Small intestine (tissue), 7 donors: ENCODE measurements at regions not wholly inside any gene's neighbourhood (a gene's known extent, or its start where the extent isn't known, plus 50 kb on each side); places are given as distances from the start of the nearest gene placed in this dataset.
"Not testable (repeated sequence)": the region's sequence is repeated elsewhere in the genome, so short reads cannot be mapped to it uniquely, and the experiment has no call there.

ENCODE experiments used
- DNase-seq, 2 donors: peaks; one replicate each; pipeline versions ENCODE4 v3.0.0 to v3.0.0-alpha.2; 2013
- FAIRE-seq: peaks from 2 replicates; lab custom pipeline; 2012; peaks lifted over from hg19 to GRCh38; lab: Jason Lieb, UNC
- H3K27ac ChIP-seq, 3 donors: one replicate each; pipeline ENCODE4 v1.5.1; 2013; ENCODE audit warnings: low read length in 2 of 3, mild to moderate bottlenecking in 2 of 3, control low read depth in 1 of 3, inconsistent platforms in 1 of 3, low read depth in 1 of 3, moderate library complexity in 1 of 3
- H3K27me3 ChIP-seq, 3 donors: one replicate each; pipeline ENCODE4 v1.6.1; 2013; ENCODE audit warnings: low read length in 3 of 3, inconsistent platforms in 1 of 3; ENCODE audit not compliant: control insufficient read depth in 3 of 3, insufficient read depth in 3 of 3
- H3K36me3 ChIP-seq, 3 donors: one replicate each; pipeline ENCODE4 v1.6.1; 2013; ENCODE audit warnings: low read length in 3 of 3, inconsistent platforms in 1 of 3, low read depth in 1 of 3, mild to moderate bottlenecking in 1 of 3, moderate library complexity in 1 of 3; ENCODE audit not compliant: control insufficient read depth in 3 of 3, insufficient read depth in 2 of 3
- H3K4me1 ChIP-seq, 3 donors: one replicate each; pipeline ENCODE4 v1.6.1; 2013; ENCODE audit warnings: low read length in 2 of 3, inconsistent platforms in 1 of 3, low read depth in 1 of 3, mild to moderate bottlenecking in 1 of 3, moderate library complexity in 1 of 3; ENCODE audit not compliant: control insufficient read depth in 3 of 3, insufficient read depth in 2 of 3
- H3K4me3 ChIP-seq, 3 donors: one replicate each; pipeline ENCODE4 v1.5.1; 2013; ENCODE audit warnings: low read length in 3 of 3, control low read depth in 1 of 3, inconsistent platforms in 1 of 3, low read depth in 1 of 3, mild to moderate bottlenecking in 1 of 3, moderate library complexity in 1 of 3
- H3K9me3 ChIP-seq, 2 donors: one replicate each; pipeline ENCODE4 v1.6.1; 2013; ENCODE audit warnings: low read depth in 1 of 2, low read length in 1 of 2; ENCODE audit not compliant: control insufficient read depth in 2 of 2, insufficient read depth in 1 of 2
- WGBS, 3 donors: extraction: QIAGEN DNeasy Blood & Tissue Kit; methylation state at CpG; one replicate each; pipeline ENCODE4 v1.1.7; 2013; 5-methylcytosine and 5-hydroxymethylcytosine counted together
- donor health status: healthy with polysubstance abuse.
- donor health status: control.
- donor health status: control.
- donor health status: Bipolar disorder and iron deficiency.
- donor health status: healthy.

DNA sequence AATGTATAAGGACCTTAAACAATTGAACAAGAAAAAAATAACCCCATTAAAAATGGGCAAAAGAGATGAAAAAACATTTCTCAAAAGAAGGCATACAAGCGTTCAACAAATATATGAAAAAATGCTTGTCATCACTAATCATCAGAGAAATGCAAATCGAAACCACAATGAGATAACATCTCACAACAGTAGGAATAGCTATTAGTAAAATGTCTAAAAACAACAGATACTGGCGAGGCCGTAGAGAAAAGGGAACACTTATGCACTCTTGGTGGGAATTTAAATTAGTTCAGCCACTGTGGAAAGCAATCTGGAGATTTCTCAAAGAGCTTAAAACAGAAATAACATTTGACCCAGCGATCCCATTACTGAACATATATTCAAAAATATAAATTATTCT, 769.8 kb upstream of the MGAT4C start:
- no peak overlapping the region for H3K4me3 ChIP-seq
- DNase-seq, result no peak
- peaks cover 0 to 2% of the 10 kb centered on the region in 2 donors for H3K9me3 ChIP-seq
- WGBS, 3 donors, result 85 to 87% (median 87%) methylated on average over 5 of the region's 5 CpGs
- H3K36me3 ChIP-seq, result no peaks in the 10 kb centered on the region
- H3K27me3 ChIP-seq, result no peaks in the 10 kb centered on the region
- H3K4me1 ChIP-seq, result no peaks in the 10 kb centered on the region
- FAIRE-seq, result no peak
- no peak overlapping the region for H3K27ac ChIP-seq

DNA sequence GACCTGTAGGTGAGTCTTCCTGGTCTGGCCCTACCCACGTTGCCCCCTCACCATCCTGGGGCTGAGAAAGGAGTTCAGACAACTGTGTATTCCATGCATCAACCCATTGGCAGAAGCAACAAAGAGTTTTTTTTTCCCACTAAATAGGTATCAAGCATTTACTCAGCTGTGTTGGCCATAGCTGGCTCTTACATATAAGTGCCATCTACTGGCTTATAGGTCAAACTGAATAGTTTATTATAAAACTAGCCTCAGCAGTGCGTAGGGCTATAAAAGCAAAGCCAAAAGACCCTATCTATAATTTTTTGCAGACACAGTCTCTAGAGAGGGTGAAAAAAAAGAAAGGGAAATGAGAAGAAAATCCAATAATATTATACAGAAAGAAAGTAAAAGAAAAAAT, 765.2 kb upstream of the MGAT4C start:
- no peak for FAIRE-seq
- Histone ChIP-seq H3K9me3 (peaks cover 0 to 9% of the 10 kb centered on the region in 2 donors), H3K27me3 (no peaks in the 10 kb centered on the region), H3K4me1 (no peaks in the 10 kb centered on the region), H3K36me3 (no peaks in the 10 kb centered on the region), H3K4me3 (no peak overlapping the region), H3K27ac (no peak overlapping the region)
- 45 to 61% (median 50%) methylated on average over 2 of the region's 2 CpGs for WGBS, 3 donors
- no peak for DNase-seq

DNA sequence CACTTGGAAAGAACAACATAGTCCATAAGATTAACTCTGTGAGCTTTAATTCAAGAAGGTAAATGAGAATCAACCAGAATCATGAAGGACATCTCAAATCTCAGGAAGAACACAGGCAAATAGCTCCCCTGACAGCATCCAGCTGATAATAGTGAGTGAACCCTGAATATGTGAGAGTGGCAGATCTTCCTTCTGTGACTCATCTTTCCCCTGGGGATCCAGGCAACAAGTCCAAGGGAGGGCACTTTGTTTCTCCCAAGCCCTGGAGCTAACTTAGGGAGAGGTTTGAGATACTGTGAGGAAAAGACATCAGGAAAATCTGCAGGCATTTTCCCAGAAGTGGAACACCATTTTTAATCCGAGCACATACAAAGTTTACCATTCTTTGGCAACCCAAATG, 763.9 kb upstream of the MGAT4C start:
- Histone ChIP-seq H3K4me1 (no peaks in the 10 kb centered on the region), H3K27me3 (no peaks in the 10 kb centered on the region), H3K36me3 (no peaks in the 10 kb centered on the region), H3K27ac (no peak overlapping the region), H3K9me3 (peaks cover 0 to 9% of the 10 kb centered on the region in 2 donors), H3K4me3 (no peak overlapping the region)
- DNase-seq (no peak), FAIRE-seq (no peak)
- WGBS, 3 donors, result 77 to 84% (median 81%) methylated on average over 1 of the region's 1 CpG

DNA sequence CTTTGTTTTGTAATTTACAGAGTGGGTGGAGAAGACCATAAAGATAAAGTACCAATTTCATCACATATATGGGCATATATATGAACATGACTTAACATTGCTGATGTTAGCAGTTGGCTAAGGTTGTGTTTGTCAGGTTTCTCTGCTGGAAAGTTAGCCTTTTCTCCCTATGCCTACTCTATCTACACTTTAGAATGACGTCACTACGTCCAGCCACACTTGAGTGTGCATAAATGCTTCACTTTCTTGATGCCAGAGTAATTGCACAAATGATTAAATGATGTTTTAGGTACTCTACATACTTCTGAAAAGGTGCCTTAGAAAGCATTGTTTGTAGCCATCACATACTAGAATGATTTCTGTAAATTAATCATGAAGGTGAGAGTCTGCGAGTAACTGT, 759.2 kb upstream of the MGAT4C start:
- no peaks in the 10 kb centered on the region for H3K27me3 ChIP-seq
- no peak overlapping the region for H3K4me3 ChIP-seq
- DNase-seq (no peak), FAIRE-seq (no peak)
- no peaks in the 10 kb centered on the region for H3K4me1 ChIP-seq
- no peak overlapping the region for H3K27ac ChIP-seq
- 64 to 84% (median 81%) methylated on average over 3 of the region's 3 CpGs for WGBS, 3 donors
- peaks cover 0 to 3% of the 10 kb centered on the region in 2 donors for H3K9me3 ChIP-seq
- H3K36me3 ChIP-seq, result no peaks in the 10 kb centered on the region

DNA sequence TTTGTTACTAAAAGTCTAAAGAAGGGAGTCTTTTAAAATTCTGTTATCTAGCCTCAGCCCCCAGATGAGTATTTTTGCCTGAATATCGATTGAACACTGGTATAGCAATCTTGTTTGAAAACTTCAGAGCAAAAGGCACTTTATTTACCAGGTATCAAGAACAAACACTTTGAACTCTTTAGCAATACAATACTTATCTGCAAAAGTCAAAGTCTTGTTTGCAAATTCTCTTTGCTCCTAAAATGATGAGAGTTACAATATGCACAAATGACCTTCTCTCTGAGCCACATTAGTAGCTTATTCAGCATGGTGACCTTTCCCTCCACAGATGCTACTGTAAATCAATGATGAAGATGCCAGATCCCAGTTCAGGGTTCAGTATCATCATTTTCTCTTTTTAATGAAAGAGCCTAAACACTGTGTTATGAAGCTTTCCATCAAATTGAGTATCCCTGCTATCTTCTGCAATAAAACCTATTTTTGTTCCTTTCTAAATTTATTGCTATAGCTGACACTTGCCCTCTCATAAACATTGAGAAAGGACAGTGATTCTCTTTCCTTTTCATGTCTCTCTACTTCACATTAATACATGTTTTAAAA, 752.7 kb upstream of the MGAT4C start:
- Histone ChIP-seq H3K9me3 (peaks cover 0 to 2% of the 10 kb centered on the region in 2 donors), H3K36me3 (no peaks in the 10 kb centered on the region), H3K27ac (no peak overlapping the region), H3K27me3 (no peaks in the 10 kb centered on the region), H3K4me3 (no peak overlapping the region), H3K4me1 (no peaks in the 10 kb centered on the region)
- FAIRE-seq (no peak), DNase-seq (no peak)
- 17 to 44% (median 24%) methylated on average over 1 of the region's 1 CpG for WGBS, 3 donors

DNA sequence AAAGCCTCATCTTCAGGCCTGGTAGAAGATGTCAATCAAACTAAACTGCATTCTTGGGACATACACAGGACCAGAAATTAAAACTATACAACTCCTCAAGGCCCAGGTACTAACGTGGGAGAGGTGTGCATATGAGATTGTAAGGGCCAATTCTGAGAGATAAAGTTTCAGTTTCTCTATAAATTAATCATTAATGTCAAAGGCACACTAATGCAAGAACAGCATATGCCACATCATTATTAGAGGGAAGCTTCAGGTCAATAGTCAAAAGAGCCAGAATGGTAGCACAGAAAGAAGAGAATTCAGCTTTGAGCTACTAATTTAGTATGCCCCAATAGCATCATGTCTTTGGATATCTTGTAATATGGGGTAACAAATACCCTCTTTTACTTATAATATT, 744.9 kb upstream of the MGAT4C start:
- Histone ChIP-seq H3K4me1 (no peaks in the 10 kb centered on the region), H3K27me3 (no peaks in the 10 kb centered on the region), H3K4me3 (no peak overlapping the region), H3K36me3 (no peaks in the 10 kb centered on the region), H3K9me3 (peaks cover 0 to 10% of the 10 kb centered on the region in 2 donors), H3K27ac (no peak overlapping the region)
- FAIRE-seq, result no peak
- no peak for DNase-seq
- WGBS, 3 donors, result 10 to 41% (median 11%) methylated on average over 1 of the region's 1 CpG

DNA sequence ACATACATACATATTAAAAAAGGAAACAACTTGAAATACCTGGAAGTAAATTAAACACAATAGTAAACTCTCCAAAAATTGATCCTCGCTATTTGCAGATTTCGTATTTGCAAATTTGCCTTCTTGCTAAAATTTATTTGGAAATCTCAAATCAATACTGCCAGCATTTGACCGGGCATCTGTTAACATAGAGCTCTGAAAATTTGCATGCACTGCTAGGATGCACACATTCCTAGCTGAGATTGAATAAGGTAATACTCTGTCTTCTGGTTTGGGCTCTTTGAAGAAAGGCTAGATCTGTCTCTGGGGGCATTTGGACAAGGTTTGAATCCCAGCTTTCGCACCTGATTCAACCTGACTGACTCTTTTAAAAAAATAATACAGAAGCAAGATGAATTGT, 729.1 kb upstream of the MGAT4C start:
- Histone ChIP-seq H3K27me3 (no peaks in the 10 kb centered on the region), H3K4me1 (no peaks in the 10 kb centered on the region), H3K27ac (no peak overlapping the region), H3K9me3 (no peaks in the 10 kb centered on the region), H3K36me3 (no peaks in the 10 kb centered on the region), H3K4me3 (no peak overlapping the region)
- 87 to 92% (median 92%) methylated on average over 4 of the region's 4 CpGs for WGBS, 3 donors
- FAIRE-seq (no peak), DNase-seq (no peak)

DNA sequence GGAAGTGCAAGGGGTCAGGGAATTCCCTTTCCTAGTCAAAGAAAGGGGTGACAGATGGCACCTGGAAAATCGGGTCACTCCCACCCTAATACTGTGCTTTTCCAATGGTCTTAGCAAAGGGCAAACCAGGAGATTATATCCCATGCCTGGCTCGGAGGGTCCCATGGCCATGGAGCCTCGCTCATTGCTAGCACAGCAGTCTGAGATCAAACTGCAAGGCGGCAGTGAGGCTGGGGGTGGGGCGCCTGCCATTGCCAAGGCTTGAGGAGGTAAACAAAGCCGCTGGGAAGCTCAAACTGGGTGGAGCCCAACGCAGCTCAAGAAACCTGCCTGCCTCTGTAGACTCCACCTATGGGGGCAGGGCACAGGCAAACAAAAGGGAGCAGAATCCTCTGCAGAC, 714.4 kb upstream of the MGAT4C start:
- FAIRE-seq, H3K9me3 ChIP-seq, DNase-seq, H3K4me1 ChIP-seq, H3K36me3 ChIP-seq, H3K4me3 ChIP-seq, H3K27me3 ChIP-seq, H3K27ac ChIP-seq: not testable (repeated sequence)
- 69 to 83% (median 79%) methylated on average over 6 to 7 of the region's 7 CpGs for WGBS, 3 donors
